ENCODE measurements at regions not wholly inside any gene's neighbourhood (a gene's known extent, or its start where the extent isn't known, plus 50 kb on each side); places are given as distances from the start of the nearest gene placed in this dataset.

DNA sequence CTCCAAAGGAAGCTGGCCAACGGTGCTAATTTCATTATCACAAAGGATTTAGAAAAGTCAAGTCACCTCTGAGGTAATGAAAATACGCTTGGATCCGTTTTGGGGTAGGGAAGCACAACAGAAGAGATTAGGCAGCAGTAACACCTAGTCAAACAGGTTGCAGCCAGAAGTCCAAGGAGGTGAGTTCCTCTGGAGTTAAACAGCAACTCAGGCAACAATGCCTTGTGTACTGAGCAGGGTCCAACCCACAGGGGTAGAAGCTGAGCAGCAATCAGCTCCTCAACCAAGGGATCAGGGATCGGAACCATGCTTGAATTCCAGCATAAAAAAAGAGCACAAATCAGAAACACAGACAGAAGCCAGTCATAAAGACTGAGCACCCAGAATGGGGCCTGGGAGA, 88.1 kb upstream of the SPRED1 start:
- H3K9me3 Mint-ChIP-seq: no peaks in the 10 kb centered on the region
- no peak overlapping the region for H3K4me3 Mint-ChIP-seq
- H3K4me1 Mint-ChIP-seq: no peaks in the 10 kb centered on the region
- intact Hi-C loops (cut with micrococcal nuclease): no loop called here
- H3K27me3 Mint-ChIP-seq: peaks cover 10% of the 10 kb centered on the region
- H3K27ac Mint-ChIP-seq: no peak overlapping the region
- no peaks in the 10 kb centered on the region for H3K36me3 Mint-ChIP-seq (ENCODE audit: low read depth)
- DNase-seq: no peak

DNA sequence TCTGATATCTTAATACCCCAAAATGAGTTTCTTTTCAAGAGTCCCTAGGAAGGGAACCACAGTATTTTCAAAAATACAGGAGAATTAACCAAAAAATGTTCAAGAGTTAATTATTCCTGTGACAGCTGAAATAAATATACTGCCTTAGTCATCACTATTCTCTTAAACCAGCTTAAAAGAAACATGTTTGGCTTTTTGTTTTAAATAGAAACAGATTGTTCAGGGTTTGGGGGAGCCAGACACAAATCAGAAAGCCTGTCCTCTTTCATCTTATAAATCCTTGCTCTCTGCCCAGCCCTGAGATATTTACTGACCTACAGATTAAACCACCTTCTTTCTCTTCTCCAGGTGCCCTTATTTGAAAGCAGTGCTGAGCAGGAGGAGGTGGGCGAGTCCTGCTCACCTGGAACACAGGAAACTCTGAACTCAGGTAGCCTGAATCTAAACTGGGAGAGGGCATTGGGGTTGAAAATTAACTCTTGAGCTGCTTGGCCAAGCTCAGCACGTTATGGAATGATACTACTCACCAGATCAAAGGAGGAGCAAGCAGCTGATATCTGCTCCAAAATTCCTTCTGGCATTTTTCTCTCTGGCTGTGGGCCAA, 84.1 kb upstream of the SPRED1 start:
- H3K4me3 Mint-ChIP-seq: no peak overlapping the region
- intact Hi-C loops (cut with micrococcal nuclease): no loop called here
- peaks cover 5% of the 10 kb centered on the region for H3K27me3 Mint-ChIP-seq
- H3K36me3 Mint-ChIP-seq (ENCODE audit: low read depth): no peaks in the 10 kb centered on the region
- no peak overlapping the region for H3K27ac Mint-ChIP-seq
- no peaks in the 10 kb centered on the region for H3K4me1 Mint-ChIP-seq
- DNase-seq: no peak
- H3K9me3 Mint-ChIP-seq: no peaks in the 10 kb centered on the region

DNA sequence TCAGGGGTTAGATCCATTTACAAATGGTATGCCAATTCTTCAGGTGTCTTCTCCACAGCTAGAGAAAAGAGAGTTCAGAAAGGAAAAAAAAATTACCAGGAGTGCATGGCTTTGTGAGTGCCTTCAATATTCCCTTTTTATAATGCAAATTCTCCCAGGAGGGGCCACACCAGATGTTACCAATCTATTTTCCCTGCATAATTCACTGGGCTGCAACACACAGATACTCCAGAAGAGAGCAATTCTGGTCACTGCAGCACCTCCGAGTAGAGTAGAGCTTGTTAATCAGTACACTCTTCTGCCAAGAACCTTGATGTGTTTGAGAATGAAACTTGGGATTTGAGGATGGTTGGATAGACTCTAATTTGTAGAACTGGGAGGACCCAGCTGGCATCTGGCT, 80.7 kb upstream of the SPRED1 start:
- intact Hi-C loops (cut with micrococcal nuclease): no loop called here
- Mint-ChIP-seq H3K27ac (no peak overlapping the region), H3K9me3 (no peaks in the 10 kb centered on the region), H3K4me3 (no peak overlapping the region), H3K27me3 (peaks cover 9% of the 10 kb centered on the region), H3K4me1 (no peaks in the 10 kb centered on the region), H3K36me3 (ENCODE audit: low read depth) (no peaks in the 10 kb centered on the region)
- DNase-seq: no peak

DNA sequence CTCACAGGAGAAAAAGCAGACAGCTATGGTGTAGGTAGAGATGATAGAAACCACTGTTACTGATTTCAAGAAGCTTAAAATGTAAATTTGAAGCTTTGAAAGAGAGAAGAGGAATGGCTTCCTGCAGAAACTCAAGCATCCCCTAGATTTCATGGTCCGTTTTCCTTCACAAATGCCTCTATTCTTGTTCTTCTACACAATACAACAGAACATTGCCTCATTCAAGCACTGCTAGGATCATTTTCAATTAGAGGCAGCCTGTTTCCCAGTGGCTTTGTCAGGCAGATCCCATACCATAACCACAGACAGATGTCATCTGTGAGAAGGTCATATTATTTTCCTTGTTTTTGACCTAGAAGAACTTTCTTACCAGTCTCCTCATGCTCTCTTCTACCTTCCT, 77.9 kb upstream of the SPRED1 start:
- no peaks in the 10 kb centered on the region for H3K9me3 Mint-ChIP-seq
- H3K27ac Mint-ChIP-seq: no peak overlapping the region
- H3K27me3 Mint-ChIP-seq: peaks cover 12% of the 10 kb centered on the region
- intact Hi-C loops (cut with micrococcal nuclease): no loop called here
- H3K36me3 Mint-ChIP-seq (ENCODE audit: low read depth): no peaks in the 10 kb centered on the region
- no peak for DNase-seq
- H3K4me1 Mint-ChIP-seq: no peaks in the 10 kb centered on the region
- no peak overlapping the region for H3K4me3 Mint-ChIP-seq

DNA sequence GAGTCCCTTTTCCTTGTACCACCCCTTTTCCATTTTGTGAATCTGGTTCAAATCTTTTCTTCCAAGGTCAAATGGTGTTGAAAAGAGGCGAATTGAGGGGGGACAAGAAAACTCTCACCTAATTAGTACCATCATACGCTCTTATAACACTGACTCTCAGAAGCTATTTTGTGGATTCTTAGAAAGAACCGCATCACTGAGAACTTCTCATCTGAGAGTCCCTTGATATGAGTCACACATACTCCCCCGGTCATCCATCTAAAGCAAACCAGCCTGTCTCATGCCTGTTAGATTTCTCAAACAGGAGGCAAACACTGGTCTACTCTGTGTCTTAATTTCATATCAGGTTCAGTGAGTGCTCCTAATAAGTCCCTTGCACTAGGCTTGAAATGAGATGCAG, 76.5 kb upstream of the SPRED1 start:
- Mint-ChIP-seq H3K9me3 (no peaks in the 10 kb centered on the region), H3K36me3 (ENCODE audit: low read depth) (no peaks in the 10 kb centered on the region), H3K27ac (no peak overlapping the region), H3K27me3 (peaks cover 12% of the 10 kb centered on the region), H3K4me3 (no peak overlapping the region), H3K4me1 (no peaks in the 10 kb centered on the region)
- DNase-seq: no peak
- intact Hi-C loops (cut with micrococcal nuclease): no loop called here

DNA sequence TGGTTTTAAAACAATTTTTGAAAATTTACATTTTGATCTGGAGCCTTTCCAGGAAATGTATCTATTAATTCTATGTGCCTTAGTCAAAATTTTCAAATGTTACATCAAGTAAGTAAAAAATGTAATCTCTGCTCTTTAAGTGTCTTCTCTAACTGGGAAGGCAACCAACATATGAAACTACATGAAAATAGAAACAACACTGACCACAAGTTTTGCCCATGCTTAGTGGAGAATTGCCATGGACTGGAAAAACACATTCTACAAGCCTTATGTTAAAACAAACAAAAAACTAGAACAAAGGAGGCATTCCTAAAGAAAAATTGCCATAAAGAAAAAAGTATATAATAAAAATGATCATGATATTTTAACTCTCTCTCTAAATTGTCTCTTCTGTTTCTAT, 75.9 kb upstream of the SPRED1 start:
- intact Hi-C loops (cut with micrococcal nuclease): no loop called here
- Mint-ChIP-seq H3K36me3 (ENCODE audit: low read depth) (no peaks in the 10 kb centered on the region), H3K27me3 (peaks cover 12% of the 10 kb centered on the region), H3K4me1 (no peaks in the 10 kb centered on the region), H3K4me3 (no peak overlapping the region), H3K27ac (no peak overlapping the region), H3K9me3 (no peaks in the 10 kb centered on the region)
- no peak for DNase-seq

DNA sequence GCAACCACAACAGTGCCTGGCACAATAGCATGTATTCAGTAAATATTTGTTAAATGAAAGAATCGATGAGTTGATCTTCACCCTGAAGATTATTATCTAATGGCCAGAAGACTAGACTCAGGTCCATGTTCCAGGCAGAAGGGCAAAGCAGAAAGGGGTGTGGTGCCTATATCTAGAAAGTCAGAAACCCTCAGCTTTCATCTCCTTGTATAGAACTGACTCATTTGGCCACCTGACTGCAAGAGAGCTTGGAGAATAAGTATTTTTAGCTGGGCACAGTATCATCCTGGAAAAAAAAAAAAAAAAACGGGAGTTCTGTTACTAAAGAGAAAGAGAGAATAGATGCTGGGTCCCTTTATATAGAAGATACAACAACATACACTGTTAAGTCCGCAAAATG, 69.7 kb upstream of the SPRED1 start:
- H3K4me1 Mint-ChIP-seq: no peaks in the 10 kb centered on the region
- no peak overlapping the region for H3K4me3 Mint-ChIP-seq
- peaks cover 3% of the 10 kb centered on the region for H3K27me3 Mint-ChIP-seq
- intact Hi-C loops (cut with micrococcal nuclease): no loop called here
- H3K9me3 Mint-ChIP-seq: no peaks in the 10 kb centered on the region
- no peak for DNase-seq
- no peak overlapping the region for H3K27ac Mint-ChIP-seq
- no peaks in the 10 kb centered on the region for H3K36me3 Mint-ChIP-seq (ENCODE audit: low read depth)

DNA sequence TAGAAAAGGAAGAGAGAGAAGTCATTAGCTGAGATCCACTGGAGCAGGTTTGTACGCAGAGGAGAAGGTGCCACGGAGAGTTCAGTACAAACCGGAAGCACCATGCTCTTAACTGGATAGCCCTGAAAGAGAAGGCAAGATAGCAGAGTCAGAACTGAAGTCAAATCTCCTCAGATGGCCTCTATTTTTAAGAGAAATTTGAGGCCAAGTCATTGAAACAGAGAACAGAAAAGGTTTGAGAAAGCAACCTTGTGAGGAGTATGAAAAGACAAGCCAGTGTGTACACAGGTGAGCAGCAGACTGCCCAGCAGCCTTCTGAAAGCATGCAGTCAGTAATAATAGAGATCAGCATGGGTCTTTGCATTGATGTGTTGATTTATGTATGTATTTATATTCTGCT, 66.1 kb upstream of the SPRED1 start:
- Mint-ChIP-seq H3K4me1 (no peaks in the 10 kb centered on the region), H3K9me3 (no peaks in the 10 kb centered on the region), H3K27ac (no peak overlapping the region), H3K4me3 (no peak overlapping the region), H3K36me3 (ENCODE audit: low read depth) (no peaks in the 10 kb centered on the region), H3K27me3 (peaks cover 6% of the 10 kb centered on the region)
- intact Hi-C loops (cut with micrococcal nuclease): no loop called here
- no peak for DNase-seq

DNA sequence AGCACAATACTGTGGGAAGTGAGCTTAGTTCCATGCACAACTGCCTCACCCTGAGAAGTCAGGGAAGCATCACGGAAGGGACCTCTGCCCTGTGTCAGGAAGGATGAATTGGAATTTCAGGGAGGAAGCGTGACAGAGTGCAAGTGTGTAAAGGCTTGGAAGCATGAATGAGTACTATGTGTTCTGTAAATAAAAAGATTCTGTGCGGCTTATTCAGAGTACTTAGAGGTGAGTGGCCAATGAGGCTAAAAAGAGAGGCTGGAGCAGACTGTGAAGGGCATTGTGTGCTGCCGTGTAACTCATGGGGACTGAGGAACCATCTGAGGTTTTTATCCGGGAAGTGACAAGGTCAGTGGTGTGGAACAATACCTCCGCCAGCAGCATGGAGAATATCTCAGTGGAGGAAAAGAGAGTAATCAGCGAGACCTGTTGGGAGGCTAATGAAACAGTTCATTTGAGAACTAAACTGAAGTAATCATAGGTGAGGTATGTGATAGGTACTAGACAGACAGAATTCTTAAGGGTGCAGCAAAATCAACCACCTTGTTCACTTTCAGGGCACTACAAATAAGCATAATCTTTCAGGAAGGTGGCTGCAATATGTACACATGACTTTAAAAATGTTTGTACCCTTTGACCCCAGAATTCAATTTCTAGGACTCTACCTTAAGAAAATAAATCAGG, 64.9 kb upstream of the SPRED1 start:
- no peak for DNase-seq
- H3K4me3 Mint-ChIP-seq: no peak overlapping the region
- intact Hi-C loops (cut with micrococcal nuclease): no loop called here
- H3K36me3 Mint-ChIP-seq (ENCODE audit: low read depth): no peaks in the 10 kb centered on the region
- H3K9me3 Mint-ChIP-seq: no peaks in the 10 kb centered on the region
- H3K27me3 Mint-ChIP-seq: peaks cover 6% of the 10 kb centered on the region
- no peaks in the 10 kb centered on the region for H3K4me1 Mint-ChIP-seq
- no peak overlapping the region for H3K27ac Mint-ChIP-seq

DNA sequence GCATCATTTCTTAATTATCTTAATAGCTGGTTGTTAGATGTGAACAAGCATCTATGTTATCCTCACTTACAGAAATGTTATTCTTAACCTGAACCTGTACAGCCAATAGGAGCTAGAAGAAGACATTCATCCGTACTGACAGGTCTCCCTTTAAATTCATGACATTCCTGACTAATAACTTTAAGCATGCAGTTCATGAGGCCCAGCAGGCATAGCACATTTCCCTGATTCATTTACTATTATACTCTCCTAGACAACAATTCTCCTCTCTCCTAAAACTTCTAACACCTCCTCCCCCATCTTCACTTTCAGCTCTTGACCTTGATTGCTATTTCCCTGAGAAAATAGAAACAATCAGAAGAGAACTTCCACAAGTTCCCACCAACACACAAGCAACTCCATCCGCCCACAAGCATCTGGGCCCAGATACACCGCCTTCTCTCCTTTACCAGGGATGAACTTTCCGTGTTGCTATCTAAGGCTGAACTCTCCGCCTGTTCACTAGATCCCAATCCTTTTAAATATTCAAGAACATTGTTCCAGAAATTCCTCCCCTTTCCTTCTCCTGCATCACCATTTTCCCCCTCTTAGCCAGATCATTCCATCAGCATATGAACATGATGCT, 62.9 kb upstream of the SPRED1 start:
- H3K36me3 Mint-ChIP-seq (ENCODE audit: low read depth): no peaks in the 10 kb centered on the region
- H3K4me1 Mint-ChIP-seq: no peaks in the 10 kb centered on the region
- H3K4me3 Mint-ChIP-seq: no peak overlapping the region
- intact Hi-C loops (cut with micrococcal nuclease): no loop called here
- H3K9me3 Mint-ChIP-seq: no peaks in the 10 kb centered on the region
- DNase-seq: no peak
- no peak overlapping the region for H3K27ac Mint-ChIP-seq
- H3K27me3 Mint-ChIP-seq: peaks cover 6% of the 10 kb centered on the region

DNA sequence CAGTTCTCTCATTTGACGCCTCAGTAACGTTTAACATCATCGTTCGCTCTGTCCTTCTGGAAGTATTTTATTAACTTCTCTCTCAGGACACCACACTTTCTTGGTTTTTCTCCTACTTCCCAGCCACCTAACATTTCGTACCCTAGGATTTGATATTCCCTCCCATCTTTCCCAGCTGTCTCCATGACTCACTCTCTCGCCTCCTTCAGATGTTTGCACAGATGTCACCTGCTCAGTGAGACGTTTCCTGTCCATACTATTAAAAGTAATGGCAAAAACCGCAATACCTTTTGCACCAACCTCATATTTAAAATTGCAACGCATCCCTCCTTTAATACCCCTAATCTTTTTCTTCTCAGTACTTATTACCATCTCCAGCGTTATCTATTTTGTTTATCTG, 62.1 kb upstream of the SPRED1 start:
- DNase-seq: no peak
- Mint-ChIP-seq H3K27ac (no peak overlapping the region), H3K9me3 (no peaks in the 10 kb centered on the region), H3K36me3 (ENCODE audit: low read depth) (no peaks in the 10 kb centered on the region), H3K4me1 (no peaks in the 10 kb centered on the region), H3K27me3 (peaks cover 6% of the 10 kb centered on the region), H3K4me3 (no peak overlapping the region)
- intact Hi-C loops (cut with micrococcal nuclease): no loop called here

DNA sequence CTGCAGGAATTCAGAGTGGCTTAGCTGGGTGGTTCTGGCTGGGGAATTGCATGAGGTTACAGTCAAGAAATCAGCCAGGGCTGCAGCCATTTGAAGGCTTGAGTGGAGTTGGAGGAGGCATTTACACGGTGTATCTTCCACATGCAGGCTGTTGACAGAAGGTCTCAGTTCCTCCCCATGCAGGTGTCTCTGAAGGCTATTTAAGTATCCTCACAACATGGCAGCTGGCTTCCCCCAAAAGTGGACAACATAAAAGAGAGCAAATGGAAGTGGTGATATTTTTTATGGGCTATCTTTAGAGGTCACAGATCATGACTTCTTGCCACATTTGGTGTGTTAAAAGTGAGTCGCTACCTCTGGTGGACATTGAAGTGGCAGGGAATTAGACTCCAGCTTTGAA, 60.1 kb upstream of the SPRED1 start:
- H3K4me1 Mint-ChIP-seq: no peaks in the 10 kb centered on the region
- no peaks in the 10 kb centered on the region for H3K36me3 Mint-ChIP-seq (ENCODE audit: low read depth)
- no peak overlapping the region for H3K27ac Mint-ChIP-seq
- no peaks in the 10 kb centered on the region for H3K9me3 Mint-ChIP-seq
- no peak overlapping the region for H3K4me3 Mint-ChIP-seq
- intact Hi-C loops (cut with micrococcal nuclease): no loop called here
- DNase-seq: no peak
- H3K27me3 Mint-ChIP-seq: peaks cover 8% of the 10 kb centered on the region

DNA sequence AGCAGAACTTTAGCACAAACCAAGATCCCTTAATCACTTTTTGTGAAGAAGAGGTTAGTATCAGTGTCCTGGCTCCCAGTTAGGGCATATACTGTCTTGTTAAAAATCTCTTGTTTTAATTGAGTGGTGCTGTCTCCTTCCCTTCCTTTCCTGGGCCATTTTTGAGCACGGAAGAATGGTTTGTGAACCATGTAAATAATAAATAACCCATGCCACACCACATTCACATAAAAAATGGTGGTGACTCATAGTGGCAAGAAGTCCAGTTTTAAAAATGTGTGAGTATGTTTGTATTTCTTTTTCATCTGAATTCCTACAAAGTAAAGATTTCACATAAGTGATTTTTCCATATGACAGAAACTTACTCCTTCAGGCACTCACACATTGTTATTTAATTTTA, 59.1 kb upstream of the SPRED1 start:
- no peaks in the 10 kb centered on the region for H3K36me3 Mint-ChIP-seq (ENCODE audit: low read depth)
- H3K4me3 Mint-ChIP-seq: no peak overlapping the region
- DNase-seq: no peak
- intact Hi-C loops (cut with micrococcal nuclease): no loop called here
- H3K27ac Mint-ChIP-seq: no peak overlapping the region
- no peaks in the 10 kb centered on the region for H3K9me3 Mint-ChIP-seq
- no peaks in the 10 kb centered on the region for H3K4me1 Mint-ChIP-seq
- peaks cover 6% of the 10 kb centered on the region for H3K27me3 Mint-ChIP-seq

DNA sequence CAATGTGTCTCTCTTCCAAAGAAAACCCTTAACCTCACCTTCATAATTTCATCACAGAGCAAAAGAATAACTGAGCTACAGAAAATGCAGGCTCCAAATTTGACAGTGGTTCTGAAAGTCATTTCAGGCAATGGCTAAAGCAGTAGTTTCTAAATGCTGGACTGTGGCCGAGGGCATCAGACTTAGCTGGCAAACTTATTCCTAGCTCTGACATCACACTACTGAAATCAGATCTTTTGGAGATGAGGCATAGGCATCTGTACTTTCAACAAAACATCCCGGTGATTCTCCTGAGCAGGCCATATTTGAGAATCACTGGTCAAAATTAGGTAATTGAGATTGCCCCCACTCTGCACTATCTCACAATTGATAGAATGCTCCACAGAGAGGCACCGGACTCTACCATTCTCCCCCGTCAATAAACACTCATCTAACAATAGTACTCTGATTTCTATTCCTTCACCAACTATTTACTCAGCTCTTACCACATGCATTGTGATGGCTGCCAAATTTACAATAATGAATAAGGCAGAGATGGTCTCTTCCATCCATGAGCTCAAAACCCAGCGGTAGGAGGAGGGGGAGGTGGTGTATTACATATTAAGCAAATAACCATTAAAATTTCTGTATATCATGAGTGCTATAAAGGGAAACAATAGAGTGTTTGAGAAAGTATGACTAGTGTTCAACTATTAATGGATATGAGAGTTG, 57.3 kb upstream of the SPRED1 start:
- H3K27ac Mint-ChIP-seq: no peak overlapping the region
- H3K9me3 Mint-ChIP-seq: no peaks in the 10 kb centered on the region
- DNase-seq: no peak
- H3K27me3 Mint-ChIP-seq: peaks cover 6% of the 10 kb centered on the region
- H3K4me3 Mint-ChIP-seq: no peak overlapping the region
- H3K4me1 Mint-ChIP-seq: no peaks in the 10 kb centered on the region
- H3K36me3 Mint-ChIP-seq (ENCODE audit: low read depth): no peaks in the 10 kb centered on the region
- intact Hi-C loops (cut with micrococcal nuclease): no loop called here

All from activated CD4-positive, alpha-beta T cell treated with anti-CD3 and anti-CD28 coated beads, Interleukin-2, amount 10 ng/mL, durations not matched to agents 24 days and 14 days (primary cell).